ENCODE measurements at regions not wholly inside any gene's neighbourhood (a gene's known extent, or its start where the extent isn't known, plus 50 kb on each side); places are given as distances from the start of the nearest gene placed in this dataset.
"Not testable (repeated sequence)": the region's sequence is repeated elsewhere in the genome, so short reads cannot be mapped to it uniquely, and the experiment has no call there.

DNA sequence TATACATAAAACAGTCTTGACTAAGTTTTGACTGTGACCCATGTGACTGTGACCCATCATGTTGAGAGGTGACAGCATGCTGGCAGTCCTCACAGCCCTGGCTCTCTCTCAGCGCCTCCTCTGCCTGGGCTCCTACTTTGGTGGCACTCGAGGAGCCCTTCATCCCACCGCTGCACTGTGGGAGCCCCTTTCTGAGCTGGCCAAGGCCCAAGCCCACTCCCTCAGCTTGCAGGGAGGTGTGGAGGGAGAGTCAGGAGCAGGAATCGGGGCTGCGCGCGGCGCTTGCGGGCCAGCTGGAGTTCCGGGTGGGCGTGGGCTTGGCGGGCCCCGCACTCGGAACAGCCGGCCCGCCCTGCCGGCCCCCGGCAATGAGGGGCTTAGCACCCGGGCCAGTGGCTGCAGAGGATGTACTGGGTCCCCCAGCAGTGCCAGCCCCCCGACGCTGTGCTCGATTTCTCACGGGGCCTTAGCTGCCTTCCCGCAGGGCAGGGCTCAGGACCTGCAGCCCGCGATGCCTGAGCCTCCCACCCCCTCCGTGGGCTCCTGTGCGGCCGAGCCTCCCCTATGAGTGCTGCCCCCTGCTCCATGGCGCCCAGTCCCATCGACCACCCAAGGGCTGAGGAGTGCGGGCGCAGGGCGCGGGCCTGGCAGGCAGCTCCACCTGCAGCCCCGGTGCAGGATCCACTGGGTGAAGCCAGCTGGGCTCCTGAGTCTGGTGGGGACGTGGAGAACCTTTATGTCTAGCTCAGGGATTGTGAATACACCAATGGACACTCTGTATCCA, 955.9 kb upstream of the FAT3 start:
- TF ChIP-seq CTCF (IDR thresholded peaks at IDR 0.05); SIN3A (IDR thresholded peaks at IDR 0.05; ENCODE audit: borderline replicate concordance, insufficient read depth, low read depth, low read length); POLR2AphosphoS5 (IDR thresholded peaks at IDR 0.05; ENCODE audit: low read depth, low read length): not testable (repeated sequence)
- TF ChIP-seq, protein P1, sequence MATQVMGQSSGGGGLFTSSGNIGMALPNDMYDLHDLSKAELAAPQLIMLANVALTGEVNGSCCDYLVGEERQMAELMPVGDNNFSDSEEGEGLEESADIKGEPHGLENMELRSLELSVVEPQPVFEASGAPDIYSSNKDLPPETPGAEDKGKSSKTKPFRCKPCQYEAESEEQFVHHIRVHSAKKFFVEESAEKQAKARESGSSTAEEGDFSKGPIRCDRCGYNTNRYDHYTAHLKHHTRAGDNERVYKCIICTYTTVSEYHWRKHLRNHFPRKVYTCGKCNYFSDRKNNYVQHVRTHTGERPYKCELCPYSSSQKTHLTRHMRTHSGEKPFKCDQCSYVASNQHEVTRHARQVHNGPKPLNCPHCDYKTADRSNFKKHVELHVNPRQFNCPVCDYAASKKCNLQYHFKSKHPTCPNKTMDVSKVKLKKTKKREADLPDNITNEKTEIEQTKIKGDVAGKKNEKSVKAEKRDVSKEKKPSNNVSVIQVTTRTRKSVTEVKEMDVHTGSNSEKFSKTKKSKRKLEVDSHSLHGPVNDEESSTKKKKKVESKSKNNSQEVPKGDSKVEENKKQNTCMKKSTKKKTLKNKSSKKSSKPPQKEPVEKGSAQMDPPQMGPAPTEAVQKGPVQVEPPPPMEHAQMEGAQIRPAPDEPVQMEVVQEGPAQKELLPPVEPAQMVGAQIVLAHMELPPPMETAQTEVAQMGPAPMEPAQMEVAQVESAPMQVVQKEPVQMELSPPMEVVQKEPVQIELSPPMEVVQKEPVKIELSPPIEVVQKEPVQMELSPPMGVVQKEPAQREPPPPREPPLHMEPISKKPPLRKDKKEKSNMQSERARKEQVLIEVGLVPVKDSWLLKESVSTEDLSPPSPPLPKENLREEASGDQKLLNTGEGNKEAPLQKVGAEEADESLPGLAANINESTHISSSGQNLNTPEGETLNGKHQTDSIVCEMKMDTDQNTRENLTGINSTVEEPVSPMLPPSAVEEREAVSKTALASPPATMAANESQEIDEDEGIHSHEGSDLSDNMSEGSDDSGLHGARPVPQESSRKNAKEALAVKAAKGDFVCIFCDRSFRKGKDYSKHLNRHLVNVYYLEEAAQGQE (IDR thresholded peaks at IDR 0.05; ENCODE audit: insufficient read depth in 1 of 2, low read depth in 2 of 2, low read length in 1 of 2): not testable (repeated sequence)
